Panc1 (cell line): ENCODE measurements at regions not wholly inside any gene's neighbourhood (a gene's known extent, or its start where the extent isn't known, plus 50 kb on each side); places are given as distances from the start of the nearest gene placed in this dataset.

ENCODE experiments used
- ATAC-seq: fragments of 200-7000 bp; cut with Tn5 transposase; 2 replicates; pipeline ENCODE4 v1.9.1; 2020; ENCODE audit warnings: mild to moderate bottlenecking, moderate library complexity
- BruUV-seq: library from RNA; stranded (reverse); fragments of 400-500 nt; replicated peaks from 2 replicates; lab custom pipeline; 2021; lab: Mats Ljungman, UMichigan
- CTCF ChIA-PET: fragments of 300-600 bp; sonication (Branson Sonifier 250); formaldehyde crosslinking; loops from one replicate; lab custom pipeline; 2022; ENCODE audit warnings: antibody characterized with exemption; lab: Charles Lee
- POLR2A ChIA-PET: fragments of 300-600 bp; sonication (Branson Sonifier 250); formaldehyde crosslinking; loops from one replicate; lab custom pipeline; 2022; ENCODE audit warnings: antibody characterized with exemption; lab: Charles Lee
- DNase-seq: peaks from one replicate; pipeline ENCODE4 v3.0.0-alpha.2; 2010; ENCODE audit warnings: low read depth, low spot score
- H3K27ac ChIP-seq: 2 replicates; pipeline ENCODE4 v1.5.1; 2011; ENCODE audit warnings: mild to moderate bottlenecking, low read length, inconsistent platforms
- H3K27me3 ChIP-seq: fragments of 200-500 bp; sonication (Bioruptor generic); 2 replicates; pipeline ENCODE4 v1.6.0; 2014; ENCODE audit warnings: low read length, inconsistent platforms; ENCODE audit not compliant: control insufficient read depth, insufficient read depth
- H3K36me3 ChIP-seq: fragments of 200-500 bp; sonication (Bioruptor generic); 2 replicates; pipeline ENCODE4 v1.5.1; 2014; ENCODE audit warnings: inconsistent platforms, mild to moderate bottlenecking, low read length, moderate library complexity; ENCODE audit not compliant: control insufficient read depth, insufficient read depth
- H3K4me1 ChIP-seq: 2 replicates; pipeline ENCODE4 v1.5.1; 2011; ENCODE audit warnings: inconsistent platforms, mild to moderate bottlenecking, low read length, moderate library complexity; ENCODE audit not compliant: control insufficient read depth, insufficient read depth
- H3K4me3 ChIP-seq, 2 experiments: 2 replicates each; pipeline ENCODE4 v1.5.1; 2011 to 2012; ENCODE audit warnings: low read depth in 2 of 2, low read length in 2 of 2, mild to moderate bottlenecking in 2 of 2, inconsistent platforms in 1 of 2, moderate library complexity in 1 of 2
- H3K9me3 ChIP-seq: fragments of 200-500 bp; sonication (Bioruptor generic); 2 replicates; pipeline ENCODE4 v1.5.1; 2014; ENCODE audit warnings: low read depth, mild to moderate bottlenecking, inconsistent platforms, low read length, moderate library complexity; ENCODE audit not compliant: control insufficient read depth, insufficient read depth
- CTCF ChIP-seq: fragments of 450-650 bp; IDR thresholded peaks from 2 replicates; pipeline ENCODE4 v1.5.1; 2017; ENCODE audit warnings: mild to moderate bottlenecking
- POLR2AphosphoS5 ChIP-seq: IDR thresholded peaks from 2 replicates; pipeline ENCODE4 v1.6.1; 2012; ENCODE audit warnings: mild to moderate bottlenecking, low read depth, low read length, moderate library complexity
- SIN3A ChIP-seq: IDR thresholded peaks from 2 replicates; pipeline ENCODE4 v1.6.1; 2012; ENCODE audit warnings: low read depth, mild to moderate bottlenecking, low read length, moderate library complexity, borderline replicate concordance; ENCODE audit not compliant: insufficient read depth
- TCF7L2 ChIP-seq: IDR thresholded peaks from 2 replicates; pipeline ENCODE4 v1.6.1; 2011; ENCODE audit warnings: mild to moderate bottlenecking, low read depth, low read length, inconsistent platforms
- in situ Hi-C: cut with HindIII; loops from 2 replicates; pipeline ENCODE4 v1.10.0; 2016; ENCODE audit warnings: low sequenced_read_pairs, low pct_unique_long_range_greater_than_20kb
- intact Hi-C: fragments of 100-400 bp; cut with micrococcal nuclease; formaldehyde crosslinking; loops from one replicate; pipeline ENCODE4 v1.10.0; 2022; ENCODE audit not compliant: unreplicated experiment
- TF ChIP-seq, protein P1 (sequence below), 2 experiments: IDR thresholded peaks; 2 replicates each; pipeline ENCODE4 v1.6.1; 2011 to 2012; ENCODE audit warnings: low read depth in 2 of 2, control low read depth in 1 of 2, low read length in 1 of 2, mild to moderate bottlenecking in 1 of 2, moderate library complexity in 1 of 2; ENCODE audit not compliant: insufficient read depth in 1 of 2

- ChIA-PET POLR2A (no interaction called here), CTCF (no interaction called here)
- H3K9me3 ChIP-seq, result no peaks in the 10 kb centered on the region
- intact Hi-C loops (no loop called here), in situ Hi-C loops (no loop called here)
- H3K4me1 ChIP-seq, result no peaks in the 10 kb centered on the region
- TF ChIP-seq TCF7L2 (no peak), POLR2AphosphoS5 (no peak), SIN3A (no peak), CTCF (no peak)
- TF ChIP-seq, protein P1, sequence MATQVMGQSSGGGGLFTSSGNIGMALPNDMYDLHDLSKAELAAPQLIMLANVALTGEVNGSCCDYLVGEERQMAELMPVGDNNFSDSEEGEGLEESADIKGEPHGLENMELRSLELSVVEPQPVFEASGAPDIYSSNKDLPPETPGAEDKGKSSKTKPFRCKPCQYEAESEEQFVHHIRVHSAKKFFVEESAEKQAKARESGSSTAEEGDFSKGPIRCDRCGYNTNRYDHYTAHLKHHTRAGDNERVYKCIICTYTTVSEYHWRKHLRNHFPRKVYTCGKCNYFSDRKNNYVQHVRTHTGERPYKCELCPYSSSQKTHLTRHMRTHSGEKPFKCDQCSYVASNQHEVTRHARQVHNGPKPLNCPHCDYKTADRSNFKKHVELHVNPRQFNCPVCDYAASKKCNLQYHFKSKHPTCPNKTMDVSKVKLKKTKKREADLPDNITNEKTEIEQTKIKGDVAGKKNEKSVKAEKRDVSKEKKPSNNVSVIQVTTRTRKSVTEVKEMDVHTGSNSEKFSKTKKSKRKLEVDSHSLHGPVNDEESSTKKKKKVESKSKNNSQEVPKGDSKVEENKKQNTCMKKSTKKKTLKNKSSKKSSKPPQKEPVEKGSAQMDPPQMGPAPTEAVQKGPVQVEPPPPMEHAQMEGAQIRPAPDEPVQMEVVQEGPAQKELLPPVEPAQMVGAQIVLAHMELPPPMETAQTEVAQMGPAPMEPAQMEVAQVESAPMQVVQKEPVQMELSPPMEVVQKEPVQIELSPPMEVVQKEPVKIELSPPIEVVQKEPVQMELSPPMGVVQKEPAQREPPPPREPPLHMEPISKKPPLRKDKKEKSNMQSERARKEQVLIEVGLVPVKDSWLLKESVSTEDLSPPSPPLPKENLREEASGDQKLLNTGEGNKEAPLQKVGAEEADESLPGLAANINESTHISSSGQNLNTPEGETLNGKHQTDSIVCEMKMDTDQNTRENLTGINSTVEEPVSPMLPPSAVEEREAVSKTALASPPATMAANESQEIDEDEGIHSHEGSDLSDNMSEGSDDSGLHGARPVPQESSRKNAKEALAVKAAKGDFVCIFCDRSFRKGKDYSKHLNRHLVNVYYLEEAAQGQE (IDR thresholded peaks at IDR 0.05; ENCODE audit: insufficient read depth in 1 of 2, low read depth in 2 of 2, low read length in 1 of 2), result no peak
- DNase-seq (no peak), ATAC-seq (no peak)
- H3K4me3 ChIP-seq, result no peak overlapping the region
- H3K36me3 ChIP-seq, result no peaks in the 10 kb centered on the region
- no peaks in the 10 kb centered on the region for H3K27me3 ChIP-seq
- no TSS peak for BruUV-seq
- H3K27ac ChIP-seq, result no peak overlapping the region
Measured at GRCh38 chr19:27671876-27672275, 1541.1 kb downstream of the UQCRFS1 start.

- Histone ChIP-seq H3K4me3 (no peak overlapping the region), H3K27me3 (no peaks in the 10 kb centered on the region), H3K9me3 (peaks cover 2% of the 10 kb centered on the region; the same call in 1 of the 2 replicates), H3K4me1 (no peaks in the 10 kb centered on the region), H3K27ac (no peak overlapping the region), H3K36me3 (no peaks in the 10 kb centered on the region)
- ChIA-PET POLR2A (no interaction called here), CTCF (no interaction called here)
- TF ChIP-seq, protein P1 (IDR thresholded peaks at IDR 0.05; ENCODE audit: insufficient read depth in 1 of 2, low read depth in 2 of 2, low read length in 1 of 2), result no peak
- TF ChIP-seq SIN3A (no peak), TCF7L2 (no peak), CTCF (no peak), POLR2AphosphoS5 (no peak)
- DNase-seq, result no peak
- intact Hi-C loops, result no loop called here
- in situ Hi-C loops, result no loop called here
- no peak for ATAC-seq
- BruUV-seq, result no TSS peak
Measured at GRCh38 chr19:27660428-27660827, 1552.5 kb downstream of the UQCRFS1 start.
